Sigmoid colon (tissue), 6 donors: ENCODE measurements at regions not wholly inside any gene's neighbourhood (a gene's known extent, or its start where the extent isn't known, plus 50 kb on each side); places are given as distances from the start of the nearest gene placed in this dataset.
"Not testable (repeated sequence)": the region's sequence is repeated elsewhere in the genome, so short reads cannot be mapped to it uniquely, and the experiment has no call there.

Experiments used
- DNase-seq: peaks from one replicate; pipeline ENCODE4 v3.0.0-alpha.2; 2019
- H3K27ac ChIP-seq, 4 donors: fragments of 200-600 bp; sonication (generic); one replicate each; pipeline ENCODE4 v1.5.1; 2016 to 2019; ENCODE audit warnings: mild to moderate bottlenecking in 1 of 4
- H3K27me3 ChIP-seq, 3 donors: fragments of 200-600 bp; sonication (generic); one replicate each; pipeline ENCODE4 v1.5.1; 2019; ENCODE audit warnings: mild to moderate bottlenecking in 1 of 3
- H3K36me3 ChIP-seq, 4 donors: fragments of 200-600 bp; sonication (generic); one replicate each; pipeline ENCODE4 v1.5.1; 2016 to 2019
- H3K4me1 ChIP-seq, 4 donors: fragments of 200-600 bp; sonication (generic); one replicate each; pipeline ENCODE4 v1.5.1; 2017 to 2019
- H3K4me3 ChIP-seq, 4 donors: fragments of 200-600 bp; sonication (generic); one replicate each; pipeline ENCODE4 v1.5.1; 2017 to 2019; ENCODE audit warnings: mild to moderate bottlenecking in 2 of 4, moderate library complexity in 1 of 4
- H3K9me3 ChIP-seq, 4 donors: fragments of 200-600 bp in 3 of 4; sonication (generic) in 3 of 4; one replicate each; pipeline versions ENCODE4 v1.5.1 to v1.6.1; 2013 to 2019
- CTCF ChIP-seq, 4 experiments: fragments of 450-650 bp in 3 of 4; fragments of 200-600 bp in 1 of 4; IDR thresholded peaks; one replicate each; pipeline ENCODE4 v1.5.1; 2016 to 2019; ENCODE audit warnings: antibody characterized with exemption in 4 of 4, mild to moderate bottlenecking in 3 of 4, moderate library complexity in 2 of 4
- EP300 ChIP-seq, 4 donors: sonication (generic); formaldehyde crosslinking; IDR thresholded peaks; one replicate each; pipeline ENCODE4 v1.6.1; 2017; ENCODE audit warnings: antibody characterized with exemption in 4 of 4
- POLR2A ChIP-seq, 2 donors: fragments of 450-650 bp; IDR thresholded peaks; one replicate each; pipeline ENCODE4 v1.6.1; 2016; ENCODE audit warnings: antibody characterized with exemption in 2 of 2, mild to moderate bottlenecking in 2 of 2, moderate library complexity in 2 of 2
- POLR2AphosphoS5 ChIP-seq, 4 donors: sonication (generic); formaldehyde crosslinking; IDR thresholded peaks; one replicate each; pipeline ENCODE4 v1.6.1; 2017; ENCODE audit warnings: antibody characterized with exemption in 4 of 4
- WGBS, 2 donors: extraction: QIAGEN DNeasy Blood & Tissue Kit; methylation state at CpG; one replicate each; pipeline ENCODE4 v1.1.7; 2013; 5-methylcytosine and 5-hydroxymethylcytosine counted together
- intact Hi-C: fragments of 100-400 bp; cut with DNase I; formaldehyde crosslinking; loops from one replicate; pipeline ENCODE4 v1.15.1; 2023
- donor health status: healthy with polysubstance abuse.
- donor health status: healthy.

- no peaks in the 10 kb centered on the region for H3K9me3 ChIP-seq
- no peak overlapping the region for H3K27ac ChIP-seq
- TF ChIP-seq POLR2AphosphoS5 (IDR thresholded peaks at IDR 0.05) (no peak), CTCF (IDR thresholded peaks at IDR 0.05) (no peak), POLR2A (IDR thresholded peaks at IDR 0.05) (no peak), EP300 (IDR thresholded peaks at IDR 0.05) (no peak)
- H3K4me3 ChIP-seq: no peak overlapping the region
- intact Hi-C loops: no loop called here
- no peaks in the 10 kb centered on the region for H3K27me3 ChIP-seq
- H3K4me1 ChIP-seq: no peaks in the 10 kb centered on the region
- WGBS, 2 donors: 91 to 94% methylated on average over 3 of the region's 3 CpGs
- no peak for DNase-seq
- no peaks in the 10 kb centered on the region for H3K36me3 ChIP-seq
Measured at GRCh38 chr20:51924509-51924908, 122.2 kb upstream of the SALL4 start.

- Histone ChIP-seq H3K9me3 (no peaks in the 10 kb centered on the region), H3K27ac (no peak overlapping the region), H3K4me3 (no peak overlapping the region), H3K4me1 (no peaks in the 10 kb centered on the region), H3K27me3 (no peaks in the 10 kb centered on the region), H3K36me3 (no peaks in the 10 kb centered on the region)
- no peak for DNase-seq
- TF ChIP-seq EP300 (IDR thresholded peaks at IDR 0.05) (no peak), CTCF (IDR thresholded peaks at IDR 0.05) (no peak), POLR2A (IDR thresholded peaks at IDR 0.05) (no peak), POLR2AphosphoS5 (IDR thresholded peaks at IDR 0.05) (no peak)
- WGBS, 2 donors: 86 to 94% methylated on average over 2 of the region's 2 CpGs
- intact Hi-C loops: no loop called here
Measured at GRCh38 chr20:51923633-51924032, 121.3 kb upstream of the SALL4 start.

GRCh38 chr20:51922812-51923211, 120.5 kb upstream of the SALL4 start:
- H3K9me3 ChIP-seq, H3K4me3 ChIP-seq, DNase-seq, H3K4me1 ChIP-seq, H3K36me3 ChIP-seq, H3K27me3 ChIP-seq, intact Hi-C loops, H3K27ac ChIP-seq: not testable (repeated sequence)
- 96% methylated on average over 12 of the region's 12 CpGs for WGBS, 2 donors

GRCh38 chr20:51918561-51918960, 116.2 kb upstream of the SALL4 start:
- no peaks in the 10 kb centered on the region for H3K36me3 ChIP-seq
- no peaks in the 10 kb centered on the region for H3K27me3 ChIP-seq
- intact Hi-C loops: no loop called here
- DNase-seq: no peak
- no peak overlapping the region for H3K4me3 ChIP-seq
- no peaks in the 10 kb centered on the region for H3K4me1 ChIP-seq
- no peak overlapping the region for H3K27ac ChIP-seq
- WGBS, 2 donors: 46 to 72% methylated on average over 7 of the region's 7 CpGs
- H3K9me3 ChIP-seq: no peaks in the 10 kb centered on the region
- no peak for TF ChIP-seq CTCF (IDR thresholded peaks at IDR 0.05)

GRCh38 chr20:51917886-51918535, 115.7 kb upstream of the SALL4 start:
- no peak overlapping the region for H3K4me3 ChIP-seq
- intact Hi-C loops: no loop called here
- no peak for TF ChIP-seq EP300 (IDR thresholded peaks at IDR 0.05)
- no peak for TF ChIP-seq POLR2AphosphoS5 (IDR thresholded peaks at IDR 0.05)
- TF ChIP-seq POLR2A (IDR thresholded peaks at IDR 0.05): no peak
- TF ChIP-seq CTCF (IDR thresholded peaks at IDR 0.05): no peak
- no peaks in the 10 kb centered on the region for H3K27me3 ChIP-seq
- H3K4me1 ChIP-seq: no peaks in the 10 kb centered on the region
- no peaks in the 10 kb centered on the region for H3K36me3 ChIP-seq
- no peak overlapping the region for H3K27ac ChIP-seq
- H3K9me3 ChIP-seq: no peaks in the 10 kb centered on the region
- no peak for DNase-seq
- 29 to 59% methylated on average over 4 of the region's 4 CpGs for WGBS, 2 donors
